Small intestine (tissue), 7 donors: ENCODE measurements at regions not wholly inside any gene's neighbourhood (a gene's known extent, or its start where the extent isn't known, plus 50 kb on each side); places are given as distances from the start of the nearest gene placed in this dataset.

Experiments
- DNase-seq, 2 donors: peaks; one replicate each; pipeline versions ENCODE4 v3.0.0 to v3.0.0-alpha.2; 2013
- FAIRE-seq: peaks from 2 replicates; lab custom pipeline; 2012; peaks lifted over from hg19 to GRCh38; lab: Jason Lieb, UNC
- H3K27ac ChIP-seq, 3 donors: one replicate each; pipeline ENCODE4 v1.5.1; 2013; ENCODE audit warnings: low read length in 2 of 3, mild to moderate bottlenecking in 2 of 3, control low read depth in 1 of 3, inconsistent platforms in 1 of 3, low read depth in 1 of 3, moderate library complexity in 1 of 3
- H3K27me3 ChIP-seq, 3 donors: one replicate each; pipeline ENCODE4 v1.6.1; 2013; ENCODE audit warnings: low read length in 3 of 3, inconsistent platforms in 1 of 3; ENCODE audit not compliant: control insufficient read depth in 3 of 3, insufficient read depth in 3 of 3
- H3K36me3 ChIP-seq, 3 donors: one replicate each; pipeline ENCODE4 v1.6.1; 2013; ENCODE audit warnings: low read length in 3 of 3, inconsistent platforms in 1 of 3, low read depth in 1 of 3, mild to moderate bottlenecking in 1 of 3, moderate library complexity in 1 of 3; ENCODE audit not compliant: control insufficient read depth in 3 of 3, insufficient read depth in 2 of 3
- H3K4me1 ChIP-seq, 3 donors: one replicate each; pipeline ENCODE4 v1.6.1; 2013; ENCODE audit warnings: low read length in 2 of 3, inconsistent platforms in 1 of 3, low read depth in 1 of 3, mild to moderate bottlenecking in 1 of 3, moderate library complexity in 1 of 3; ENCODE audit not compliant: control insufficient read depth in 3 of 3, insufficient read depth in 2 of 3
- H3K4me3 ChIP-seq, 3 donors: one replicate each; pipeline ENCODE4 v1.5.1; 2013; ENCODE audit warnings: low read length in 3 of 3, control low read depth in 1 of 3, inconsistent platforms in 1 of 3, low read depth in 1 of 3, mild to moderate bottlenecking in 1 of 3, moderate library complexity in 1 of 3
- H3K9me3 ChIP-seq, 2 donors: one replicate each; pipeline ENCODE4 v1.6.1; 2013; ENCODE audit warnings: low read depth in 1 of 2, low read length in 1 of 2; ENCODE audit not compliant: control insufficient read depth in 2 of 2, insufficient read depth in 1 of 2
- WGBS, 3 donors: extraction: QIAGEN DNeasy Blood & Tissue Kit; methylation state at CpG; one replicate each; pipeline ENCODE4 v1.1.7; 2013; 5-methylcytosine and 5-hydroxymethylcytosine counted together
- donor health status: healthy with polysubstance abuse.
- donor health status: control.
- donor health status: control.
- donor health status: Bipolar disorder and iron deficiency.
- donor health status: healthy.

DNA sequence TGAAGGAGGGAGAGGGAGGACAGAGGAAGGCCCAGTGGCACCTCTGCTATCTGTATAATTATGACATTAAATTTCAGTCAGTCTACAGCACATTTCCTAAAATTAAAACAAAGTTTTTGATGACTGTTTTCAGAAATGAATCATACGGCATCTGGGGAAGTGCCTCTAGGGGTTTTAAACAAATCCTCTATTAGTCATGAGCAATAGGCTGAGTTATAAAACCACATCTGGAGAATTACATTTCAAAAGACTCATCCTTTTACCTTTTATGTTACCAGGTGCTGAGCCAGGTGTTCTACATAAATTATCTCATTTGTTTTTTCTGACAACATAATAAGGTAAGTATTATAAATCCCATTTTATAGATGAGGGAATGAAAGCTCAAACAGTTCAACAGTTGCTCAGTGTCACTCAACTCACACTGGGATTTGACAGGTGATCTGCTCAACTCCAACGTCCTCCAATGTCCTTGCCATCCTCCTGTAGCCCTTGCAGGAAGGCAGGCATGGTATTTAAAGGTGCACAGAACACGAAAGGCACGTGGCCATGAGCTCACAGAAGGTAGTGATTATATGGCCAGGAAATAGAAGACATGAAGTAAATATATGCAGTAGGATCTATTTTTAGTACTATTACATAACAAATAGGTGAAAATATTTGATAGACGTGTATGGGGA is 184.2 kb upstream of the MAN1A1 start:
- FAIRE-seq (no peak), DNase-seq (no peak)
- WGBS, 3 donors, result 34 to 63% (median 60%) methylated on average over 5 of the region's 5 CpGs
- H3K36me3 ChIP-seq, result no peaks in the 10 kb centered on the region
- H3K27me3 ChIP-seq, result peaks cover 0 to 3% (median 0%) of the 10 kb centered on the region in 3 donors
- no peak overlapping the region for H3K27ac ChIP-seq
- no peaks in the 10 kb centered on the region for H3K4me1 ChIP-seq
- H3K4me3 ChIP-seq, result no peak overlapping the region
- no peaks in the 10 kb centered on the region for H3K9me3 ChIP-seq

DNA sequence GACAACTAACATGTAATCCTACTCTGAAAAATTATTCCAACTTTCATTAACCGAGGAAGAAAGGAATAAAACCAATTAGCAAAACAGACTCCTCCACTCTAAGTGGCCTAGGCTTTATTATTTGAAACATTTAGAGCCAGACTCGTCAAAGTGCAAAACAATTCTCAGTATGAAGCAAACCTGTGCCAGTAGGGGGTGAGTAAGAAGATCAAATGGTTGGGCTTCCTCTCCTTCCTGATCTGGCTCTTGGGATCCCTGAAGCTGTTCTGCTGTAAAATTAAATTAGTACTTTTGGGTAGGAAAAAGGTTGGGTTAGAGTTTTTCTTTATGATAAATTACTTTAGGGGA is 177.6 kb upstream of the MAN1A1 start:
- Histone ChIP-seq H3K27ac (no peak overlapping the region), H3K9me3 (no peaks in the 10 kb centered on the region), H3K4me3 (no peak overlapping the region), H3K4me1 (no peaks in the 10 kb centered on the region), H3K36me3 (no peaks in the 10 kb centered on the region), H3K27me3 (peaks cover 0 to 3% (median 0%) of the 10 kb centered on the region in 3 donors)
- FAIRE-seq, result no peak
- no peak for DNase-seq
- 49 to 64% (median 50%) methylated on average over 2 of the region's 2 CpGs for WGBS, 3 donors

DNA sequence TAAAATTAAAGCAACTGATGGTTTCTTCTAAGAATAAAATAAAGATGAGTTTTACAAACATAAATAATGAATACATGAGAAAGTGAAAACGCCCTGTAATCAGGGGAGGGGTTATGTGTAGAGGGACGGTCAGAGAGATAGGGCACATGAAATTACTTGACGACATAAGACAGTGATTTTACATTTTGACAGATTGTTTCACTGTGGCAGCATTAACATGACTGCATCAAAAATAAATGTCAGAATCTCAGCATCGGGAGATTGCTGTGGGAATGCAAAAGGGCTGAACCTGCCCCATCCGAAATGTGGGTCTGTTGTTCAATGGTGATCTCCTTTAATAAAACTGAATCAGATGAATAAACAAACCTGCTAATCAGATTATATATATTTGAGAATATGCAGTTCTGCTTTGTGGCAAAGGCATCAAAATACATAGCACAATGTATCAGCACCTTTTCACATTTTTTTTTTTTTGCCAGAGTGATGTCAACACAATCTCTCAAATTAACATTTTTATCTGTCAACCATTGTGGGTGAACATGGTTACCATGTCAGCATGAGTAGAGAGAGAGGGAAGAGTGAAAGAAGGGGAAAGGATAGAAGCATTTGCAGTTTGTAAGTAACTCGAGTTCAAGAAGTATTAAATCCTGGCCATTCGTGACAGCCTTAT is 177.1 kb upstream of the MAN1A1 start:
- H3K4me1 ChIP-seq, result no peaks in the 10 kb centered on the region
- no peaks in the 10 kb centered on the region for H3K9me3 ChIP-seq
- DNase-seq (no peak), FAIRE-seq (no peak)
- no peaks in the 10 kb centered on the region for H3K36me3 ChIP-seq
- H3K27ac ChIP-seq, result no peak overlapping the region
- H3K27me3 ChIP-seq, result peaks cover 0 to 3% (median 0%) of the 10 kb centered on the region in 3 donors
- no peak overlapping the region for H3K4me3 ChIP-seq
- WGBS, 3 donors, result 77 to 82% (median 80%) methylated on average over 7 of the region's 7 CpGs

DNA sequence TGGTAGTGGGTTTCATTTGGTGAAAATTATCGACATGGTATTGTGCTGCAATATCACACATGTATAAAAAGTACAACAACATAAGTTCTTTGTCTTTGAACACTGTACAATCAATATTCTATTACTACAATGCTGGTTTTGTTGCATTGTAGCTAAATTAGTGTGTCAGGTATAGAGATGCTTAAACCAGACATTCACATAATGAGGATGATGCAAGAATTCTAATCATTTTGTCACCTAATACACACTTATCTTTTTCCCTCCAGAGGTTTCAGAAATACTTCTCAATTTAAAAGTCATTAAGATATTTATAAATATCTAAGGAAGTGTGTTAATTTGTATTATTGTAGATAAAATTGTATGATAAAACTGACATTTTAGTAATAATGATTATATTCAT is 174.8 kb upstream of the MAN1A1 start:
- FAIRE-seq (no peak), DNase-seq (no peak)
- WGBS, 3 donors, result 94 to 95% (median 95%) methylated on average over 1 of the region's 1 CpG
- no peak overlapping the region for H3K27ac ChIP-seq
- peaks cover 0 to 3% (median 0%) of the 10 kb centered on the region in 3 donors for H3K27me3 ChIP-seq
- H3K4me1 ChIP-seq, result no peaks in the 10 kb centered on the region
- H3K4me3 ChIP-seq, result no peak overlapping the region
- no peaks in the 10 kb centered on the region for H3K9me3 ChIP-seq
- no peaks in the 10 kb centered on the region for H3K36me3 ChIP-seq

DNA sequence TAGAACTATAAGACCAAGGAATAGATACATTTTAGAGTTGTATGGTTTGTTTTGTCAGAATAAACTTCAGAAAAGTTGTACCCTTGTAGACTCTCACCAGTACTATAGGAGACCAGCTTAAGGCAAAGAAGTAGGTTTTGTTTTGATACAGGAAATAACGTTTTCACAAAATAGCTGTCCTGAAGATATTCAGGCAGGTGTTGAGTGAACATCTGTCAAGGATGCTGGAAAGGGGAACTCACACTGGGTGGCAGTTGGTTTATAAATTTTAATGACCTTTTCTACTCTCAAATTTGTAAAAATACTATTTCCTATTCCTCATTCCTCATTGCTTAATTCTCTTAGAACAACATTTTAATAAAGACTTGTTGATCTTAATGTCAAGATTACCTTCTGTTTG is 174.0 kb upstream of the MAN1A1 start:
- Histone ChIP-seq H3K9me3 (no peaks in the 10 kb centered on the region), H3K4me3 (no peak overlapping the region), H3K27ac (no peak overlapping the region), H3K36me3 (no peaks in the 10 kb centered on the region), H3K4me1 (no peaks in the 10 kb centered on the region), H3K27me3 (no peaks in the 10 kb centered on the region)
- FAIRE-seq, result no peak
- no peak for DNase-seq
- WGBS, 3 donors, result 28 to 45% (median 39%) methylated on average over 1 of the region's 1 CpG

DNA sequence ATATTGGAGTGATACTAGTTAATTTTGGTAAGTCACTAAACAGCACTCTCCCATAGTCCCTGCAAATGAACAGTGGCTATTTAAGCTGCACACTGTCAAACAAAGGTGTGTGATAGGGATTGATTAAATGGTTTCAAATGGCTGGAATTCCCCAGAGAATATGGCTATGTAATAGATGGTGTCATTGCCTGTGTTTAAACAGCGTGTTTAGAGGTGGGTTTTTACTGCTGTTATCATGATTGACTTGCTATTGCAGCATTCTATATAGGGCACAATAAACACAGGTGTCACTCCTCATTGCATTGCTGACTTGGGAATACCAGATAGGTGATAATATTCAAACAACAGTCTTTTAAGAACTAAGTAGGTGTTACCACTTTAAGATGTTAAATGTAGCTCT is 171.7 kb upstream of the MAN1A1 start:
- no peaks in the 10 kb centered on the region for H3K36me3 ChIP-seq
- H3K27me3 ChIP-seq, result no peaks in the 10 kb centered on the region
- FAIRE-seq (no peak), DNase-seq (peak; percentile 8 to 11)
- no peaks in the 10 kb centered on the region for H3K9me3 ChIP-seq
- no peak overlapping the region for H3K4me3 ChIP-seq
- WGBS, 3 donors, result 34 to 62% (median 52%) methylated on average over 1 of the region's 1 CpG
- H3K27ac ChIP-seq, result no peak overlapping the region
- H3K4me1 ChIP-seq, result no peaks in the 10 kb centered on the region

- no peak for FAIRE-seq
- DNase-seq, result no peak
- Histone ChIP-seq H3K27ac (no peak overlapping the region), H3K9me3 (no peaks in the 10 kb centered on the region), H3K36me3 (no peaks in the 10 kb centered on the region), H3K4me1 (no peaks in the 10 kb centered on the region), H3K27me3 (no peaks in the 10 kb centered on the region), H3K4me3 (no peak overlapping the region)
Observed at GRCh38 chr6:119517428-119517827, 167.9 kb upstream of the MAN1A1 start.

DNA sequence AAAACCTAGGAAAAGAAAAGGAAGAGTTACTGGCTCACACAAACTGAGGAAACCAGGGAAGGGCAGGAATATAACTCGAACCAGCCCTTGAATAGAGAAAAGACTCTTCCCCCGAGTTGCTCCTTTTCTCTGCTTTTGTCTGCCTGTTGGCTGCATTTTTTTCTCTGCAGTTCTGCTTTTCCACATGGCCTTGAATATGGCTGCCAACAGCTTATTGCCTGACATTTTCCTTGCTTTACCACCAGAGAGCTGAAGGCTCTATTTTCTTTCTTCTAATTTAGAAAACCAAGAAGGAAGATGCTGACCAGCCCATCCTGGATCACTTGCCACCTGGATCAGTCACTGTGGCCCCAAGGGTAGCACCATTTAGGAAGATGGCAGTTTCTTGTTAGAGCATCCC is 164.8 kb upstream of the MAN1A1 start:
- no peak overlapping the region for H3K4me3 ChIP-seq
- H3K9me3 ChIP-seq, result no peaks in the 10 kb centered on the region
- H3K27ac ChIP-seq, result no peak overlapping the region
- WGBS, 3 donors, result 76 to 88% (median 82%) methylated on average over 2 of the region's 2 CpGs
- DNase-seq (no peak), FAIRE-seq (no peak)
- H3K36me3 ChIP-seq, result no peaks in the 10 kb centered on the region
- H3K4me1 ChIP-seq, result no peaks in the 10 kb centered on the region
- H3K27me3 ChIP-seq, result no peaks in the 10 kb centered on the region

DNA sequence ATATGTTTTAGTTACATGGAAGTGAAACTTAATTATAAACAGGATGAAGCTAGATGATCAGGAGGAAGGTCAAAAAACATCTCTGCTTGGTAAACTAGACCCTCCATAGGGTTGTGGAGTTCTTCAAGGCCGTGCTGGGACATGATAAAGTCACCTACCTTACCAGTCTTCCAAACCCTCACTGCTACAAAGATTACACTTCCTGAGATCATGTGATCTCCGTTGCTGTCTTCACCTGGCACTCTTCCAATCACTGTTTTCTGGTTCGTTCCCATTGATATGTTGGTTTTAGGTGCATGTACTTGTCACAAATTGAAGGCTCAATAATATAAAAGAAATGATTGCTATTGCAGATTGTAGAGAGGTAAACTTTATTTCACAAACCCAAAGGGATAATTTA is 161.5 kb upstream of the MAN1A1 start:
- H3K36me3 ChIP-seq, result no peaks in the 10 kb centered on the region
- 60 to 64% (median 63%) methylated on average over 3 of the region's 3 CpGs for WGBS, 3 donors
- H3K9me3 ChIP-seq, result no peaks in the 10 kb centered on the region
- H3K4me3 ChIP-seq, result no peak overlapping the region
- no peaks in the 10 kb centered on the region for H3K27me3 ChIP-seq
- H3K4me1 ChIP-seq, result no peaks in the 10 kb centered on the region
- no peak overlapping the region for H3K27ac ChIP-seq
- DNase-seq, result no peak
- no peak for FAIRE-seq
